Cardiac septum (tissue), 1 donor: ENCODE measurements at regions not wholly inside any gene's neighbourhood (a gene's known extent, or its start where the extent isn't known, plus 50 kb on each side); places are given as distances from the start of the nearest gene placed in this dataset.
"Not testable (repeated sequence)": the region's sequence is repeated elsewhere in the genome, so short reads cannot be mapped to it uniquely, and the experiment has no call there.

ENCODE experiments used
- DNase-seq: peaks from one replicate; pipeline ENCODE4 v3.0.0-alpha.2; 2020; ENCODE audit warnings: low spot score
- intact Hi-C: fragments of 100-400 bp; cut with DNase I; formaldehyde crosslinking; loops from one replicate; pipeline ENCODE4 v1.14.0; 2022
- donor health status: DM: no; HTN: no; CAD: no.

DNA sequence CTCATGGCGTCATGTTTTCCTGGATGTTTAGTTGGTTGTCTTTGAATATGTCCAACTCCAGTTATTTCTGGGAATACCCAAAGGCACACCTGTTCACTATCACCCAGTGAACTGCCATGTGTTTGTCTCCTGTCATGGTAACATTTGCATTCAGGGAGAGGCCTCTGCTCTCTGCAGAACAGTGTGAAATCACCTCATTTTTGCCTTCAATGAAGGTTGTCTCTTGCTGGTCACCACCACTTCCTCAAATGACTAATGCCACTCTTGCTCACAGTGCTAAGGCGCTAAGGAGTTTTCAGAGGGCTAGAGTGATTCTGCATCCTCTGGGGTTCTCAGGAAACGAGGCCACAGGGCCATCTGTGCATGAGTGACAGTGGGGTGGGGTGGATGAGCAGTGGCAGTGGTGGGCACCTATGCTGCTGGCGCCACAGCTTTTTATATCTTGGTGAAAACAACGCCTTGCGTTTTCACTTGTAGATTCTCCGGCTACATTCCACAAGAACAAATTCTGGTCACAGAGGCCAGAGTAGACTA is 60.0 kb upstream of the ATP5PO start:
- intact Hi-C loops = loop anchor here (5.0 kb wide), 1 partner anchor 97 kb away; the partner anchor contains the start of genes MRPS6 and SLC5A3
- DNase-seq = no peak

DNA sequence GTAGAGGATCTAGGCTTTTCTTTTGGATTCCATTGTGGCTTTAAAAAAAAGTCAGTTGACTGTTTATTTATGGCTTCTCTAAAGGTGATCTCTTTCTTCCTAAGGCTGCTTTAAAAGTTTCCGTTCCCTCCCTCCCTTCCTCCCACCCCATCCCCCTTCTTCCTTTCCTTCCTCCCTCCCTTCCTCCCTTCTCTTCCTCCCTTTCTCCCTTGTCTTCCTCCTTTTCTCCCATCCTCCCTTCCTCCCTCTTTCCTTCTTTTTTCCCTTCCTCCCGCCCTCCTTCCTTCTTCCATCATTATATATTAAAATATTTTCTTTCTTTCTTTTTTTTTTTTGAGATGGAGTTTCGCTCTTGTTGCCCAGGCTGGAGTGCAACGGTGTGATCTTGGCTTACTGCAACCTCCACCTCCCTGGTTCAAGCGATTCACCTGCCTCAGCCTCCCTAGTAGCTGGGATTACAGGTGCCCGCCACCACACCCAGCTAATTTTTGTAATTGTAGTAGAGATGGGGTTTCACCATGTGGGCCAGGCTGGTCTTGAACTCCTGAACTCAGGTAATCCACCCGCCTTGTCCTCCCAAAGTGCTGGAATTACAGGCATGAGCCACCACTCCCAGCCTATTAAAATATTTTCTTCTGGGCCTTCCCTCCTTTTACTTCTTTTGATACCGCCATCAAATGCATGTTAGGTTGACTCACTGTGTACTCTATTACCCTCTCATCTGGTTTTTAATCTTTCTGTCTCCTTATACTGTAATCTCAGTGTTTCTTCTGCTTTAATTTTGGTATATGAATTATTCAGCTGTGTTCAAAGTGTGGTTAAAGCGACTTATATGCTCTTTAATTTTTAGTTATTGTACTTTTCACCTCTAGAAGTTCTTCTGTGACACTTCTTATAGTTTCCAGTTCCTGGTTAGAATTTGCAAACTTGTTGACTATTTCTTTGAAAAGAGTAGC is 59.2 kb upstream of the ATP5PO start:
- intact Hi-C loops = loop anchor here (5.0 kb wide), 1 partner anchor 98 kb away; the partner anchor contains the start of genes MRPS6 and SLC5A3

DNA sequence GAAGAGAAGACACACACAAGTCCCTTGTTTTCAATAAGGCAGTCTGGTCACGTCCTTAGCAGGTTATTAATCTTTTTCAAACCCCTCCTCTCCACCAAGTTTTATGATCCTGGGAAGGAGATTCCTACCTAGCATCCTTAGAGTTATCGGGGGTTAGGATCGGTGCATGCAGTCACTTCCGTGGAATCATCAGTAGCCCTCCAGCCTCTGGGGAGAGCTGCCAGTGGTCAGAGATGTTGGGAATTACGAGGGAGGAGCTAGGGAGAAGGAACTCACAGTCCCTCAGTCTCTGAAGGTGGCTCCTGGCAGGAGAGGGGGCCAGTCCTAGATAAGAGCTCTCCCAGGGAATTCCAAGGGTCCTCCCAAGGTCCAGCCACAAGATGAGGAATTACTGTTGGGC is 57.7 kb upstream of the ATP5PO start:
- intact Hi-C loops = no loop called here

More for the DNA sequence above, 59.2 kb upstream of the ATP5PO start:
- DNase-seq = no peak

DNA sequence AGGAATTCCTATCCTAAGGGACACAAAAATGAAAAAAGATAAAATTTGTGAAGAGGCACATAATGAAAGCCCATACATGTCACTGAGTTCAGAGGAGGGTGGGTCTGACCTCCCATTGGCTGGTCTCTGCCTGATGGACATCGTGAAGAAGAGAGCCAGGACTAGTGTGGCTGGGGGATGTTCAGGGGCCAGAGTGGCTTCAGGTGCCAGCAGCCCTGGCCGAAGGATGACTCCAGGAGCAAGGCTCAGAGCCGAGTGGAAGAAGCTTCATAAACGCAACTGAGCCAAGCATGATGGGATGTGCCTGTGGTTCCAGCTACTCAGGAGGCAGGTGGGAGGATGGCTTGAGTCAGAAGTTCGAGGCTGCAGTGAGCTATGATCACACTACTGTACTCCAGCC is 56.9 kb upstream of the ATP5PO start:
- no peak for DNase-seq
- intact Hi-C loops = no loop called here

More for the DNA sequence above, 57.7 kb upstream of the ATP5PO start:
- no peak for DNase-seq

DNA sequence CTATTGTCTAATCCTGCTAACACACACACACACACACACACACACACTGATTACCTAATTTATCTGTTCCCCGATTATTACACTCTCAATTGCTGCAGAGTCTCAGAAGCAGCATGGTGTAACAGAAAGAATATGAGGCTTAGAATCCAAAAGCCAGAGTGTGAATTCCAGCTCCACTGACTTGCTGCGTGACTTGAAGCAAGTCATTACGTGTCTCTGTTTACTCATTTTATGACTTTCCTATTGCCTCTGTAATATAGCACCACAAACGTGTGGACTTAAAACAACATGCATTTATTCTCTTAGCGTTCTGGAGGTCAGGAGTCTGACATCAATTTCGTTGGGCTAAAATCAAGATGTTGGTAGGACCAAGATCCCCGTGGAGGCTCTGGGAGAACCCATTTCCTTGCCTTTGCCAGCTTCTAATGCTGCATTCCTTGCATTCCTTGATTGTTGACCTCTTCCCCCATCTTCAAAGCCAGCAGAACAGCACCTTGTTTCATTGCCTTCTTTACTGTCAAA is 55.9 kb upstream of the ATP5PO start:
- intact Hi-C loops = no loop called here
- no peak for DNase-seq

DNA sequence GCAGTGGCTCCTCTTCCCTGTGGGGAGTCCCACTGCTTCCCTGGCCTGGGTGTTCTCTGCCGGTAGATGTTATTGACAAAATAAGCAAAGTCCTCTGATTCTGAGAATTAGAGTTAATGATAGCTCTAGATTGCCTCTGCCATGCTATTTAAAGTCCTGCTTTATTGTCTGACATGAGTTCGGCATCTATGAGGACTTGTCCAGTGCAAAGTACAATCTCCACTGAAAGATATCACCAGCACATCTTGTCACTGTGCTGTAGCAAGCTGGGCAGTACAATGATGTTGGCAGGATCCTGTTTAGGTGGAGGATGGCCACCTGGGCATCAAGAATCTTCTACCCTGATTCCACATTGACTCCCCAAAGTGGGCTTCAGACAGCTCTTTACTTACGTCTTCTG is 54.0 kb upstream of the ATP5PO start:
- intact Hi-C loops = no loop called here
- DNase-seq = no peak

DNA sequence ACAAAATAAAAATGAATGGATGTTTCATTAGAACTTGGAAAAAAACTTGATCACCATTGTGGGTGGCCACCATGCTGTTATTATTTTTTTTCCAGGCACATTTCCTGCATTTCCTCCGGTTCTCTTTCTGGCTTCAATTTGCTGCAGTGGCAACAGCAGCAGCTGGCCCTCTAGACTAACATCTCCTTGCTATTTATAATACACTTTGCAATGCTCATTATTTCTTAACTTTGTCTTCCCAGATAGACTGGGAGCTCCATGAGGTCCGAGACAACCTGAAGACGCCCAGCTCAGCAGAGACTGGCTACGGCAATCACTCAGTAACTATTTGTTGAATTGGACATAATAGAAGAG is 53.4 kb upstream of the ATP5PO start:
- DNase-seq = no peak
- intact Hi-C loops = no loop called here

DNA sequence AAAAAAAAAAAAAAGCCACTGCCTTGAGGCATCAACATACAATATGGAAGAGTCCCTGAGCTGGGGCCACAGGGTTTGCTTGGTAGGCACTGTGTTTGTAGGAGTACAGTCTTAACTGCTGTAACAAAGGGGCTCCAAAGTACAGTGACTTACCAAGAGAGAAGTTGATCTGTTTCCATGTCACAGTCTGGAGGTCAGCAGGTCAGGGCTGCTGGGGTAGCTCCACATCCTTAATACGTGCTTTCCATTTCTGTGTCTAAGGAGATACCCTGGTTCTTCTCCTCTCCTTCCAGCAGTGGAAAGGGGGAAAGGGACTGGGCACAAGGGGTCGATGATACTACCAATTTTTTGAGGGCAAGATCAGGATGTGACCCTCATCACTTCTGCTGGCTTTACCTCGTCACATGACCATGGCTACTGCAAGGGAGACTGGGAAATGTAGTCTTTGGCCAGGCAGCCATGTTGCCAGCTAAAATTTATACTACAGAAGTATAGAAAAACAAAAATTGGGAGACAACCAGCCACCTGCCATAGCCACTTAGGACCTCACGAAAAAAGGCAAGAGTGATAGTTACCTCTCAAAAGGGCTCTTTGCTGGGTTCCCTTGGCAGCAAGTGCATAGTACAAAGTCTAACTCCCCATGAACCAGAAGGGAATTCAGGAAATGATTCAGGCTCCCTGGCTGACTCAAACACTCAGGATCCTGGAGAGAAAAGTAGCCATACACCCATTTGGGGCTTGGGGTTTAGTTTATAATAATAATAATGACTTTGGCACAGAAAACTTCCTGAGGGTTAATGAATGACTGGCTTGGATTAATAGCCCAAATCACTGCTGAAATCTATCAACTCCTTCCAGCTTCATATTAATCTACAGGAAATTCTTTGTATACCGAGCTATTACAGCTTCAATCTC is 52.7 kb upstream of the ATP5PO start:
- intact Hi-C loops = no loop called here
- DNase-seq = no peak

DNA sequence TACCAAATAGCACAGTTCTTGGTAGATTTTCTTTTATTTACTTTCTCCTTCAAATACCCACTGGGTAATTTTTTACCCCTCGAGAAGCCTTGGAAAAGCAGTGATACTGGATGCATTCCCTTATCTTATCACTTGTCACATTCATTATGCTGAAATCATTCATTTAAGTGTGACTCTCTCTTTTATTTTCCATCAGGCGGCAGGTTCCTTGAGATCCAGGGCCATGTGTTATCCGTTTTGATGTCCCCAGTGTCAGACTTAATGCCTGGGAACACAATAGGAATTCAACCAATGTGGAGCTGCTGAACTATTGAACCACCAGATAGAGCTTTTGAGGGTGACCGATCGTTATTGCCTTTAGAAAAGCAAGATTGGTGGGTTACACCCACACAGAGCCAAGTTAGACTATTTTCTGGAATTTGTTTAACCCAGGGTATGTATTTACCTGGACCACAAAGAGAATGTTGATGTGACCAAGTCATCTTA is 51.5 kb upstream of the ATP5PO start:
- intact Hi-C loops = no loop called here
- no peak for DNase-seq

DNA sequence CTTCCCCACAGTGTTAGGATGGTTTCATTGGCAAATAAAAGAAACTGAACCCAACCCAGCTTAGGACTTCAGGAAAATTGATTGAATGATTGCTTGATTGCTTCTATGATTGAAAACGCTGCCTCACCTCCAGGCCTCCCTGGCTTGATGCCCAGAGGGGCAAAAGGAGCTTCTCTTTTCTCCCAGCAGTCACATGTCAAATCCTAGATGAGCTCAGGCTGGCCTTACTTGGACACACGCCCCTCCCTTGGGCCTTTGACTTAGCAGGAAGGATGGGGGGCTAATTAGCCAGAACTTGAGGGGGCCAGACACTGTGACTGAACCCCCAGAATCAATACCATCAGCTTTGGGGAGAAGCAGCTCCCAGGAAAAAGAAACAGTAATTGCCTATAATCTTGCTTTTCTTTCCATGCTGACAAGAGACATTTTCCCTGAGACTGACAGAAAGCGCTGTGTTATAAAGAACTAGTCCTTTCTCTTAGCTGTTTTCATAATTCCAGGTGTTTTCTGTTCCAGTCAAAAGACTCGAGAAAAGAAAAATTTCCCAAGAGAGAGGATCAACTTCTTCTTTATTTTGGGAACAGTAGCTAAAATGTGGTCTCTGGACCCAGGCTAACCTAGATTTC is 50.8 kb upstream of the ATP5PO start:
- intact Hi-C loops = no loop called here
- DNase-seq = no peak

DNA sequence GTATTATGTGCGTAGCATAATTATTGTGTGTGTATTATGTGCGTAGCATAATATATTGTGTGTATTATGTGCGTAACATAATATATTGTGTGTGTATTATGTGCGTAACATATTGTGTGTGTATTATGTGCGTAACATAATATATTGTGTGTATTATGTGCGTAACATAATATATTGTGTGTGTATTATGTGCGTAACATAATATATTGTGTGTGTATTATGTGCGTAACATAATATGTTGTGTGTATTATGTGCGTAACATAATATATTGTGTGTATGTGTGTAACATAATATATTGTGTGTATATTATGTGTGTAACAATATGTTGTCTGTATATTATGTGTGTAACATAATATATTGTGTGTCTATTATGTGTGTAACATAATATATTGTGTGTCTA is 50.1 kb upstream of the ATP5PO start:
- DNase-seq, intact Hi-C loops: not testable (repeated sequence)
